Mesenchymal stem cell (in vitro differentiated cells and primary cell): ENCODE measurements at regions not wholly inside any gene's neighbourhood (a gene's known extent, or its start where the extent isn't known, plus 50 kb on each side); places are given as distances from the start of the nearest gene placed in this dataset.
"Not testable (repeated sequence)": the region's sequence is repeated elsewhere in the genome, so short reads cannot be mapped to it uniquely, and the experiment has no call there.

Experiments used
- DNase-seq: peaks from one replicate; pipeline ENCODE4 v3.0.0-alpha.2; 2013
- H2AFZ ChIP-seq: one replicate; pipeline ENCODE4 v1.6.1; 2013; ENCODE audit warnings: low read depth, mild to moderate bottlenecking, control low read depth, inconsistent platforms, low read length, moderate library complexity
- H2AK5ac ChIP-seq: 2 replicates; pipeline ENCODE4 v1.6.1; 2013; ENCODE audit warnings: low read length, moderate library complexity, mild to moderate bottlenecking, inconsistent platforms; ENCODE audit not compliant: severe bottlenecking
- H2BK120ac ChIP-seq: one replicate; pipeline ENCODE4 v1.6.1; 2013; ENCODE audit warnings: low read depth, mild to moderate bottlenecking, inconsistent platforms, low read length, moderate library complexity
- H2BK12ac ChIP-seq, 2 experiments: one replicate each; pipeline ENCODE4 v1.6.1; 2013; ENCODE audit warnings: inconsistent platforms in 2 of 2, low read length in 2 of 2, mild to moderate bottlenecking in 2 of 2, moderate library complexity in 2 of 2, control low read depth in 1 of 2
- H2BK15ac ChIP-seq: one replicate; pipeline ENCODE4 v1.6.1; 2013; ENCODE audit warnings: mild to moderate bottlenecking, low read depth, inconsistent platforms; ENCODE audit not compliant: poor library complexity, severe bottlenecking
- H2BK5ac ChIP-seq: 2 replicates; pipeline ENCODE4 v1.6.1; 2013; ENCODE audit warnings: low read depth, mild to moderate bottlenecking, low read length, control low read depth, inconsistent platforms; ENCODE audit not compliant: poor library complexity, severe bottlenecking
- H3K14ac ChIP-seq, 2 experiments: one replicate each; pipeline ENCODE4 v1.6.1; 2013; ENCODE audit warnings: inconsistent platforms in 2 of 2, low read length in 2 of 2, control low read depth in 1 of 2, mild to moderate bottlenecking in 1 of 2, moderate library complexity in 1 of 2
- H3K18ac ChIP-seq, 2 experiments: one replicate each; pipeline ENCODE4 v1.6.1; 2013; ENCODE audit warnings: inconsistent platforms in 2 of 2, low read length in 2 of 2, control low read depth in 1 of 2, low read depth in 1 of 2, mild to moderate bottlenecking in 1 of 2
- H3K23ac ChIP-seq, 2 experiments: one replicate each; pipeline ENCODE4 v1.6.1; 2013; ENCODE audit warnings: inconsistent platforms in 2 of 2, low read length in 2 of 2, mild to moderate bottlenecking in 2 of 2, moderate library complexity in 2 of 2, control low read depth in 1 of 2
- H3K27ac ChIP-seq: 2 replicates; pipeline ENCODE4 v1.5.1; 2013; ENCODE audit warnings: mild to moderate bottlenecking, moderate library complexity, low read length, control low read depth, inconsistent platforms; ENCODE audit not compliant: poor library complexity, severe bottlenecking
- H3K27me3 ChIP-seq, 2 experiments: 2 replicates each; pipeline versions ENCODE4 v1.6.1 to v1.7.0; 2013; ENCODE audit warnings: low read length in 2 of 2, mild to moderate bottlenecking in 2 of 2, moderate library complexity in 2 of 2, control low read depth in 1 of 2, inconsistent platforms in 1 of 2; ENCODE audit not compliant: control insufficient read depth in 1 of 2, insufficient read depth in 1 of 2
- H3K36me3 ChIP-seq, 2 experiments: 2 replicates each; pipeline versions ENCODE4 v1.6.1 to v1.7.0; 2013; ENCODE audit warnings: low read length in 2 of 2, control low read depth in 1 of 2, inconsistent platforms in 1 of 2, low read depth in 1 of 2, mild to moderate bottlenecking in 1 of 2; ENCODE audit not compliant: insufficient read depth in 2 of 2, control insufficient read depth in 1 of 2
- H3K4ac ChIP-seq, 2 experiments: one replicate each; pipeline ENCODE4 v1.6.1; 2013; ENCODE audit warnings: inconsistent platforms in 2 of 2, low read length in 2 of 2, mild to moderate bottlenecking in 2 of 2, moderate library complexity in 2 of 2, control low read depth in 1 of 2, low read depth in 1 of 2
- H3K4me1 ChIP-seq: 2 replicates; pipeline ENCODE4 v1.6.1; 2013; ENCODE audit warnings: low read depth, low read length, control low read depth; ENCODE audit not compliant: control insufficient read depth, insufficient read depth
- H3K4me2 ChIP-seq: 2 replicates; pipeline ENCODE4 v1.6.1; 2013; ENCODE audit warnings: low read length, mild to moderate bottlenecking, inconsistent platforms; ENCODE audit not compliant: poor library complexity, severe bottlenecking
- H3K4me3 ChIP-seq, 2 experiments: 2 replicates each; pipeline versions ENCODE4 v1.5.1 to v1.7.0; 2013; ENCODE audit warnings: low read length in 2 of 2, mild to moderate bottlenecking in 2 of 2, control low read depth in 1 of 2, low read depth in 1 of 2; ENCODE audit not compliant: insufficient read depth in 1 of 2
- H3K79me1 ChIP-seq: replicated peaks from 2 replicates; pipeline ENCODE4 v1.6.1; 2013; ENCODE audit warnings: mild to moderate bottlenecking, control low read depth, low read length, inconsistent platforms; ENCODE audit not compliant: poor library complexity, severe bottlenecking
- H3K9ac ChIP-seq: 2 replicates; pipeline ENCODE4 v1.7.0; 2013; ENCODE audit warnings: mild to moderate bottlenecking, low read length, moderate library complexity
- H3K9me3 ChIP-seq: 2 replicates; pipeline ENCODE4 v1.7.0; 2013; ENCODE audit warnings: mild to moderate bottlenecking, low read length; ENCODE audit not compliant: control insufficient read depth
- H4K8ac ChIP-seq: one replicate; pipeline ENCODE4 v1.6.1; 2013; ENCODE audit warnings: inconsistent platforms, mild to moderate bottlenecking, low read length, moderate library complexity
- H4K91ac ChIP-seq: one replicate; pipeline ENCODE4 v1.6.1; 2013; ENCODE audit warnings: mild to moderate bottlenecking, low read length, inconsistent platforms
- WGBS: methylation state at CpG from one replicate; pipeline ENCODE4 v1.1.7; 2013; ENCODE audit warnings: mixed read lengths; 5-methylcytosine and 5-hydroxymethylcytosine counted together

DNA sequence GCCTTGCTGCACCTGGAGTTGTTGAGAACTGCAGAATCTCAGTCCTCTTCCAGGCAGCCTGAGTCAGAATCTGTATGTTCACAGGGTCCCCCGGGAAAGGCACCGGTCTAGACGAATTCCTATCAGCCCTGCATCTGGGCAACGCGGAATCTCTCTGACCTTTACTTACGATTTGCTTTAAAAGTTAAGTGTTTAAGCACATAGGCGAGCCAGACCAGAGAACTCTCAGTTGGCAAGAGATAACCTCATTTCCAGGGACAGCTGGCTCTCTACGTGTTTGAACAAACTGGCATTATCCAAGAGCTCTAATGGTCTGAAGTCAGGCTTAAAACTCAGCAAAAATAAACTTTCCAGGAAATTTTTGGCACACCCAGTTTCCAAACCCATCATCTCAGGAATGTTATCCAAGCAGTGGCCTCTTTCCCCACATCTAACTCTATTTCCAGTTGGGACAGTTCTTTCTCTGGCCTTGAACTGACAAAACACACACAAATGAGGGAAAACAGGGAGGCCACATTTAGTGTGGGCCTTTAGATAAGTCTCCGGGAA is 53.4 kb downstream of the HES1 start:
- no peaks in the 10 kb centered on the region for H3K4me1 ChIP-seq
- H3K14ac ChIP-seq, result no peak overlapping the region
- H3K79me1 ChIP-seq, result no peaks in the 10 kb centered on the region
- no peaks in the 10 kb centered on the region for H3K9me3 ChIP-seq
- H3K9ac ChIP-seq, result no peak overlapping the region
- H4K8ac ChIP-seq, result no peak overlapping the region
- no peak overlapping the region for H2BK15ac ChIP-seq
- peak; percentile 49 for DNase-seq
- H3K18ac ChIP-seq, result peak overlapping the region; percentile 16 to 27
- no peaks in the 10 kb centered on the region for H3K36me3 ChIP-seq
- H2AFZ ChIP-seq, result no peak overlapping the region
- no peak overlapping the region for H4K91ac ChIP-seq
- no peak overlapping the region for H2AK5ac ChIP-seq
- no peak overlapping the region for H2BK5ac ChIP-seq
- no peak overlapping the region for H2BK120ac ChIP-seq
- H3K23ac ChIP-seq, result no peak overlapping the region
- peak overlapping the region in 1 of 2 experiments; percentile 77 for H2BK12ac ChIP-seq
- H3K4me2 ChIP-seq, result no peak overlapping the region
- H3K4ac ChIP-seq, result no peak overlapping the region
- no peak overlapping the region for H3K4me3 ChIP-seq
- WGBS, result 26% methylated on average over 9 of the region's 9 CpGs
- no peak overlapping the region for H3K27ac ChIP-seq
- H3K27me3 ChIP-seq, result peaks cover 4 to 32% of the 10 kb centered on the region in 2 experiments

DNA sequence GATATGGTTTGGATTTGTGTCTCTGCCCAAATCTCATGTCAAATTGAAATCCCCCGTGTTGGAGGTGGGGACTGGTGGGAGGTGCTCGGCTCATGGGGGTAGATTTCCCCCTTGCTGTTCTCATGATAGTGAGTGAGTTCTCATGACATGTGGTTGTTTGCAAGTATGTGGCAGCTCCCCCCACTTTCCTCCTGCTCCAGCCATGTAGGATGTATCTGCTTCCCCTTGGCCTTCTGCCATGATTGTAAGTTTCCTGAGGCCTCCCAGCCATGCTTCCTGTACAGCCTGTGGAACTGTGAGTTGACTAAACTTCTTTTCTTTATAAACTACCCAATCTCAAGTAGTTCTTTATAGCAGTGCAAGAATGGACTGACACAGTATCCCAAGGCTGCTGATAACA is 55.9 kb downstream of the HES1 start:
- H3K36me3 ChIP-seq, H4K91ac ChIP-seq, H2BK5ac ChIP-seq, H3K79me1 ChIP-seq, H3K4me3 ChIP-seq, H2BK15ac ChIP-seq, H3K9ac ChIP-seq, H3K14ac ChIP-seq, H3K18ac ChIP-seq, H2AFZ ChIP-seq, H2BK120ac ChIP-seq, H3K4ac ChIP-seq, H2AK5ac ChIP-seq, H2BK12ac ChIP-seq, H3K4me2 ChIP-seq, H3K27ac ChIP-seq, H3K9me3 ChIP-seq, DNase-seq, H4K8ac ChIP-seq, H3K4me1 ChIP-seq, H3K23ac ChIP-seq: not testable (repeated sequence)
- peaks cover 6 to 32% of the 10 kb centered on the region in 2 experiments for H3K27me3 ChIP-seq
- WGBS, result 100% methylated on average over 2 of the region's 2 CpGs

DNA sequence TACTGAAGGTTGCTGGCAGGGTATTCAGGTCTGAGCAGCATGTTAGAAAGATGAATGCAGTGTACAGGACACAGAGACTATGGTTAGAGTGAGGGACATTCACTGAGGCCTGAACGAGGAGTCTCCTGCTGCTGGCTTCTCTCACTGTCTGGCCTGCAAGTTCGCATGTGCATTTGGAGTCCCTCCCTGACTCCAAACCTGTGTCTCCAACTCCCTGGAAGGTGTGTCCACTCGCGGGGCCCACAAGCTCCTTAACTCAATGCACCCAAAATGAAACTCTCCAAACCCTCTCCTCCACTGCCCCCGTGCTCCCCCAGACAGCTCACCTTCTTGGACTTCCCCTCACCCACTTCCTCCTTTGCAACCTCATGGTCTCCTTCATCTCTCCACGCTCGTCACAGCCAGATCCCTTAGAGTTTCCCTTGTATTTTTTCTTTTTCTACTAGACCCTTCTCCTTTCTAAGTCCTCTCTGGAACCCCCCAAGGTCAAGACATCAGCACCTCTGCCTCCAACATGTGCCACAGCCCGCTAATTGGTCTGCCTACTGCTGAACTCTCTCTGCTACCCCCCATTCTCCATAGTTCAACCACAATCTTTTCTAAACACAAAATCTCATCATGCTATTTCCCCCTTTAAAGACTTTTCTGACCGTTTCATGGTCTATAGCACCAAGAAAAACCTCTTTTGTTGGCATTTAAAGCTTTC is 58.3 kb downstream of the HES1 start:
- Histone ChIP-seq H3K4me1 (no peaks in the 10 kb centered on the region), H2AK5ac (no peak overlapping the region), H3K9ac (no peak overlapping the region), H2BK12ac (peak overlapping the region in 1 of 2 experiments; percentile 39), H3K4me2 (no peak overlapping the region), H3K23ac (no peak overlapping the region), H3K14ac (no peak overlapping the region), H3K36me3 (no peaks in the 10 kb centered on the region), H2BK5ac (no peak overlapping the region), H3K27ac (no peak overlapping the region), H3K18ac (no peak overlapping the region), H4K8ac (no peak overlapping the region), H3K79me1 (no peaks in the 10 kb centered on the region), H3K9me3 (no peaks in the 10 kb centered on the region), H3K4me3 (no peak overlapping the region), H2BK15ac (no peak overlapping the region), H2BK120ac (no peak overlapping the region), H2AFZ (no peak overlapping the region), H4K91ac (no peak overlapping the region), H3K27me3 (peaks cover 25 to 42% of the 10 kb centered on the region in 2 experiments), H3K4ac (no peak overlapping the region)
- DNase-seq, result no peak
- WGBS, result 84% methylated on average over 9 of the region's 9 CpGs

DNA sequence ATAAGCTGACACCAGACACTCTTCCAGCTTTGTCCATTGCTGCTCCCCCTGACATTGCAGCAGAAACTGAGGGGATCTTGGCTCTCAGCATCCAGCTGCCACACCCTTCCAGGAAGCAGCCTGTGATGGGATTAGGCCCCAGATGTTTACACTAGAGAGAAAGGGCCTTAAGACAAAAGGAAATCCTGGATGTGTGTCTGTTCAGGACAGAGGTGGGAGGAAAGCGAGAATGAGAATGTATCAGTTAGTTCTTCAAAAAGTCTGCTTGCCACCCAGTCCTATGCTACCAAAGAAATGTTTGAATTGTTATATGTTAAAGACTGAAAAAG is 58.8 kb downstream of the HES1 start:
- Histone ChIP-seq H3K14ac (no peak overlapping the region), H2AFZ (no peak overlapping the region), H3K18ac (no peak overlapping the region), H4K91ac (no peak overlapping the region), H4K8ac (no peak overlapping the region), H2BK120ac (no peak overlapping the region), H3K4me2 (no peak overlapping the region), H3K9me3 (no peaks in the 10 kb centered on the region), H2BK12ac (no peak overlapping the region), H2BK15ac (no peak overlapping the region), H3K4me1 (no peaks in the 10 kb centered on the region), H3K4ac (no peak overlapping the region), H3K4me3 (no peak overlapping the region), H3K27ac (no peak overlapping the region), H3K23ac (no peak overlapping the region), H2BK5ac (no peak overlapping the region), H3K27me3 (peaks cover 30 to 47% of the 10 kb centered on the region in 2 experiments), H3K36me3 (no peaks in the 10 kb centered on the region), H3K9ac (no peak overlapping the region), H2AK5ac (no peak overlapping the region), H3K79me1 (no peaks in the 10 kb centered on the region)
- no peak for DNase-seq
- 100% methylated on average over 1 of the region's 1 CpG for WGBS
